Stomach (tissue), 8 donors: ENCODE measurements at regions not wholly inside any gene's neighbourhood (a gene's known extent, or its start where the extent isn't known, plus 50 kb on each side); places are given as distances from the start of the nearest gene placed in this dataset.

ENCODE experiments used
- DNase-seq, 2 donors: peaks; one replicate each; pipeline versions ENCODE4 v3.0.0 to v3.0.0-alpha.2; 2013 to 2019
- H3K27ac ChIP-seq, 5 donors: fragments of 200-600 bp in 4 of 5; sonication (generic) in 4 of 5; one replicate each; pipeline ENCODE4 v1.5.1; 2013 to 2019; ENCODE audit warnings: mild to moderate bottlenecking in 1 of 5, moderate library complexity in 1 of 5
- H3K27me3 ChIP-seq, 3 donors: fragments of 200-600 bp; sonication (generic); one replicate each; pipeline ENCODE4 v1.5.1; 2017 to 2019; ENCODE audit warnings: mixed run types in 1 of 3
- H3K36me3 ChIP-seq, 4 donors: fragments of 200-600 bp; sonication (generic); 1 replicate in 3 of 4; 2 replicates in 1 of 4; pipeline ENCODE4 v1.5.1; 2016 to 2019
- H3K4me1 ChIP-seq, 4 donors: fragments of 200-600 bp; sonication (generic); one replicate each; pipeline ENCODE4 v1.5.1; 2016 to 2019
- H3K4me3 ChIP-seq, 4 donors: fragments of 200-600 bp; sonication (generic) in 3 of 4; one replicate each; pipeline ENCODE4 v1.5.1; 2016 to 2019; ENCODE audit warnings: mild to moderate bottlenecking in 1 of 4
- H3K9me3 ChIP-seq, 4 donors: fragments of 200-600 bp; sonication (generic); one replicate each; pipeline ENCODE4 v1.5.1; 2016 to 2019
- CTCF ChIP-seq, 7 experiments: fragments of 450-650 bp in 4 of 7; fragments of 200-600 bp in 3 of 7; sonication (generic) in 3 of 7; IDR thresholded peaks; one replicate each; pipeline ENCODE4 v1.5.1; 2016 to 2019; ENCODE audit warnings: antibody characterized with exemption in 7 of 7, control low read depth in 2 of 7, mild to moderate bottlenecking in 1 of 7
- EP300 ChIP-seq: sonication (generic); formaldehyde crosslinking; IDR thresholded peaks from one replicate; pipeline ENCODE4 v1.6.1; 2017; ENCODE audit warnings: antibody characterized with exemption
- POLR2A ChIP-seq, 4 donors: fragments of 450-650 bp; IDR thresholded peaks; one replicate each; pipeline ENCODE4 v1.6.1; 2016; ENCODE audit warnings: antibody characterized with exemption in 4 of 4, control low read depth in 2 of 4, mild to moderate bottlenecking in 1 of 4, moderate library complexity in 1 of 4
- POLR2AphosphoS5 ChIP-seq, 3 donors: sonication (generic); formaldehyde crosslinking; IDR thresholded peaks; one replicate each; pipeline ENCODE4 v1.6.1; 2016; ENCODE audit warnings: antibody characterized with exemption in 3 of 3
- WGBS, 5 donors: extraction: QIAGEN DNeasy Blood & Tissue Kit in 3 of 5; methylation state at CpG; one replicate each; pipeline versions ENCODE4 v1.1.5 to v1.1.7; 2013 to 2018; 5-methylcytosine and 5-hydroxymethylcytosine counted together
- intact Hi-C: fragments of 100-400 bp; cut with DNase I; formaldehyde crosslinking; loops from one replicate; pipeline ENCODE4 v1.15.1; 2023; ENCODE audit warnings: low total_unique reads
- donor health status: healthy with polysubstance abuse.
- donor health status: Bipolar disorder and iron deficiency.
- donor health status: healthy.

GRCh38 chr1:219500327-219500897, 112.5 kb downstream of the ZC3H11B start:
- no peaks in the 10 kb centered on the region for H3K36me3 ChIP-seq
- no peaks in the 10 kb centered on the region for H3K4me1 ChIP-seq
- intact Hi-C loops: no loop called here
- WGBS, 5 donors: 83 to 88% (median 87%) methylated on average over 6 of the region's 6 CpGs
- no peak for TF ChIP-seq POLR2A (IDR thresholded peaks at IDR 0.05)
- TF ChIP-seq EP300: no peak
- TF ChIP-seq CTCF (IDR thresholded peaks at IDR 0.05): no peak
- TF ChIP-seq POLR2AphosphoS5 (IDR thresholded peaks at IDR 0.05): no peak
- H3K27me3 ChIP-seq: no peaks in the 10 kb centered on the region
- H3K4me3 ChIP-seq: no peak overlapping the region
- H3K27ac ChIP-seq: no peak overlapping the region
- DNase-seq: no peak
- H3K9me3 ChIP-seq: no peaks in the 10 kb centered on the region

DNA sequence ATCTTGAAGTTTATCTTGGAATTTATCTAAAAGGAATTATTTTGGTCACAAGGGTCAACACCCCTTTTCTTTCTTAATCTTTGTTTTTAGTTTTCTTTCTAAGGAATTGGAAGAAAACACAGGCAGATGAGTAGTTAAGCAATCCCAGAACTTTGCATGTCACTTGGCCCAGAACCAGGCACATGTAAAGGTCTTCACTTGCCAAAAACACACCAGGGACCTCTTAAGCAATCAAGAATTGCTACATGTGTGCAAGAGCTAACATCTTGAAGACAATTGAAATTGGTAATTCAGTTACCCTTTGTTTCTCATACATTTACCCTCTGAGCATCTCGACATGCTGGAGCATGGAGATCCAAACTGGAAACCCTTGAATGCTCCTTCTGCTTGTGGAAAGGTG, 114.2 kb downstream of the ZC3H11B start:
- Histone ChIP-seq H3K36me3 (no peaks in the 10 kb centered on the region), H3K27ac (no peak overlapping the region), H3K4me1 (no peaks in the 10 kb centered on the region), H3K9me3 (no peaks in the 10 kb centered on the region), H3K4me3 (no peak overlapping the region), H3K27me3 (no peaks in the 10 kb centered on the region)
- 67 to 89% (median 86%) methylated on average over 1 of the region's 1 CpG for WGBS, 5 donors
- no peak for TF ChIP-seq CTCF (IDR thresholded peaks at IDR 0.05)
- TF ChIP-seq POLR2AphosphoS5 (IDR thresholded peaks at IDR 0.05): no peak
- intact Hi-C loops: no loop called here
- DNase-seq: peak in 1 of 2 donors; percentile 46

GRCh38 chr1:219495737-219496408, 117.0 kb downstream of the ZC3H11B start:
- TF ChIP-seq EP300: no peak
- no peak for TF ChIP-seq CTCF (IDR thresholded peaks at IDR 0.05)
- no peak for TF ChIP-seq POLR2AphosphoS5 (IDR thresholded peaks at IDR 0.05)
- no peak for TF ChIP-seq POLR2A (IDR thresholded peaks at IDR 0.05)
- intact Hi-C loops: no loop called here
- WGBS, 5 donors: 60 to 64% (median 62%) methylated on average over 6 of the region's 6 CpGs
- H3K4me1 ChIP-seq: no peaks in the 10 kb centered on the region
- H3K36me3 ChIP-seq: no peaks in the 10 kb centered on the region
- no peak overlapping the region for H3K4me3 ChIP-seq
- no peak overlapping the region for H3K27ac ChIP-seq
- DNase-seq: peak in 1 of 2 donors; percentile 30
- H3K27me3 ChIP-seq: no peaks in the 10 kb centered on the region
- H3K9me3 ChIP-seq: no peaks in the 10 kb centered on the region

- 59 to 71% (median 69%) methylated on average over 3 of the region's 3 CpGs for WGBS, 5 donors
These were observed 120.2 kb downstream of the ZC3H11B start for GRCh38 chr1:219492717-219493116.

More at GRCh38 chr1:219492717-219493116, 120.2 kb downstream of the ZC3H11B start:
- intact Hi-C loops: no loop called here
- no peaks in the 10 kb centered on the region for H3K27me3 ChIP-seq
- no peak for DNase-seq
- no peak overlapping the region for H3K27ac ChIP-seq
- no peaks in the 10 kb centered on the region for H3K36me3 ChIP-seq
- TF ChIP-seq POLR2AphosphoS5 (IDR thresholded peaks at IDR 0.05) (no peak), CTCF (IDR thresholded peaks at IDR 0.05) (no peak), EP300 (no peak), POLR2A (IDR thresholded peaks at IDR 0.05) (no peak)
- H3K9me3 ChIP-seq: no peaks in the 10 kb centered on the region
- no peaks in the 10 kb centered on the region for H3K4me1 ChIP-seq
- H3K4me3 ChIP-seq: no peak overlapping the region
